Ascending aorta (tissue), 2 donors: ENCODE measurements at regions not wholly inside any gene's neighbourhood (a gene's known extent, or its start where the extent isn't known, plus 50 kb on each side); places are given as distances from the start of the nearest gene placed in this dataset.

ENCODE experiments used
- DNase-seq, 2 donors: peaks; one replicate each; pipeline ENCODE4 v3.0.0-alpha.2; 2019; ENCODE audit warnings: low spot score in 2 of 2
- H3K27ac ChIP-seq, 2 donors: fragments of 200-600 bp; sonication (generic); one replicate each; pipeline ENCODE4 v1.5.1; 2016 to 2017; ENCODE audit warnings: mild to moderate bottlenecking in 1 of 2
- H3K27me3 ChIP-seq: fragments of 200-600 bp; sonication (generic); one replicate; pipeline ENCODE4 v1.5.1; 2017
- H3K36me3 ChIP-seq, 2 donors: fragments of 200-600 bp; sonication (generic); one replicate each; pipeline ENCODE4 v1.5.1; 2016
- H3K4me1 ChIP-seq, 2 donors: fragments of 200-600 bp; sonication (generic); one replicate each; pipeline ENCODE4 v1.5.1; 2016 to 2017; ENCODE audit warnings: mild to moderate bottlenecking in 1 of 2
- H3K4me3 ChIP-seq, 2 donors: fragments of 200-600 bp; sonication (generic); one replicate each; pipeline ENCODE4 v1.5.1; 2016 to 2017; ENCODE audit warnings: mild to moderate bottlenecking in 1 of 2
- H3K9me3 ChIP-seq, 2 donors: fragments of 200-600 bp; sonication (generic); one replicate each; pipeline ENCODE4 v1.5.1; 2016
- intact Hi-C: fragments of 100-400 bp; cut with DNase I; formaldehyde crosslinking; loops from one replicate; pipeline ENCODE4 v1.15.1; 2023
- TF ChIP-seq, protein P1 (sequence below), 3 experiments: fragments of 200-600 bp in 2 of 3; fragments of 450-650 bp in 1 of 3; sonication (generic) in 2 of 3; IDR thresholded peaks; one replicate each; pipeline ENCODE4 v1.5.1; 2016 to 2019; ENCODE audit warnings: antibody characterized with exemption in 3 of 3, mild to moderate bottlenecking in 1 of 3, moderate library complexity in 1 of 3

GRCh38 chr18:27608174-27608573, 423.1 kb upstream of the CHST9 start:
- no peaks in the 10 kb centered on the region for H3K4me1 ChIP-seq
- DNase-seq: no peak
- H3K27me3 ChIP-seq: no peaks in the 10 kb centered on the region
- intact Hi-C loops: loop anchor here (10.0 kb wide), 1 partner anchor 577 kb away; no protein-coding TSS in a partner anchor
- TF ChIP-seq, protein P1, sequence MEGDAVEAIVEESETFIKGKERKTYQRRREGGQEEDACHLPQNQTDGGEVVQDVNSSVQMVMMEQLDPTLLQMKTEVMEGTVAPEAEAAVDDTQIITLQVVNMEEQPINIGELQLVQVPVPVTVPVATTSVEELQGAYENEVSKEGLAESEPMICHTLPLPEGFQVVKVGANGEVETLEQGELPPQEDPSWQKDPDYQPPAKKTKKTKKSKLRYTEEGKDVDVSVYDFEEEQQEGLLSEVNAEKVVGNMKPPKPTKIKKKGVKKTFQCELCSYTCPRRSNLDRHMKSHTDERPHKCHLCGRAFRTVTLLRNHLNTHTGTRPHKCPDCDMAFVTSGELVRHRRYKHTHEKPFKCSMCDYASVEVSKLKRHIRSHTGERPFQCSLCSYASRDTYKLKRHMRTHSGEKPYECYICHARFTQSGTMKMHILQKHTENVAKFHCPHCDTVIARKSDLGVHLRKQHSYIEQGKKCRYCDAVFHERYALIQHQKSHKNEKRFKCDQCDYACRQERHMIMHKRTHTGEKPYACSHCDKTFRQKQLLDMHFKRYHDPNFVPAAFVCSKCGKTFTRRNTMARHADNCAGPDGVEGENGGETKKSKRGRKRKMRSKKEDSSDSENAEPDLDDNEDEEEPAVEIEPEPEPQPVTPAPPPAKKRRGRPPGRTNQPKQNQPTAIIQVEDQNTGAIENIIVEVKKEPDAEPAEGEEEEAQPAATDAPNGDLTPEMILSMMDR (IDR thresholded peaks at IDR 0.05): no peak
- no peak overlapping the region for H3K27ac ChIP-seq
- no peak overlapping the region for H3K4me3 ChIP-seq
- H3K36me3 ChIP-seq: no peaks in the 10 kb centered on the region
- H3K9me3 ChIP-seq: no peaks in the 10 kb centered on the region

- Histone ChIP-seq H3K27me3 (no peaks in the 10 kb centered on the region), H3K27ac (no peak overlapping the region), H3K9me3 (no peaks in the 10 kb centered on the region), H3K4me1 (no peaks in the 10 kb centered on the region), H3K36me3 (no peaks in the 10 kb centered on the region), H3K4me3 (no peak overlapping the region)
- no peak for DNase-seq
- intact Hi-C loops: loop anchor here (10.0 kb wide), 1 partner anchor 578 kb away; no protein-coding TSS in a partner anchor
- TF ChIP-seq, protein P1 (IDR thresholded peaks at IDR 0.05): no peak
Measured at GRCh38 chr18:27606741-27607140, 421.6 kb upstream of the CHST9 start.

DNA sequence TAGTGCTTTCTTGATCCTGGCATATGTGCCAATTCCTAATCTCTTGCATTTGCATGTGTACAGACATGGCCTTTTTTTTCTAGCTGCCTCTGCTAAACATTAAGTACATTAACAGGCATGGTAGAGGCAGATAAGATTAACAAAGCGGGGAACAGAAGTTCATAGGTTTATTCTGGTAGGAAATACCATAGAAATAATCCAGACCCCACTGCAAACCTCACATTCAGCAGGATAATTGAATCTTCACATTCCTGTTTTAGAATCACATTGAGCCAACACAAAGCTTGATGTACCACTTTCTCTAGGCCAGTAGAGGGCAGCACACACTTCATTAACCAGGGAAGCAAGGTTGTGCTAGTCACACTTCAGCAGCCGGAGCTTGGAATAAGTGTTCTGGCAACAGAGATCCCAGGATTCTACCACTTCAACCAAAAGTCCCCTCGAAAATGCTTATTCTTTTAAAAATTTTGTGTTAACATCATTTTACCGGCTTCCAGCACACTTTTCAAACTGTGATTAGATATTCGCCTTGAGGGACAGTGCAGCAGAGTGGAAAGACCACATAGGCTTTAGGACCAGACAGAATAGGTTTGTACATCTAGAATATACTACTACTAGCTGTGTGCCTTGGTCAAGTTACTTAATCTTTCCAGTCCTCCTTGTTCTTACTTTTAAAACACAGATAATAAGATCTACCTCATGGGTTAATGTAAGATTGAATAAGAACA, 420.2 kb upstream of the CHST9 start:
- intact Hi-C loops: loop anchor here (10.0 kb wide), 1 partner anchor 580 kb away; no protein-coding TSS in a partner anchor
- H3K27ac ChIP-seq: no peak overlapping the region
- H3K27me3 ChIP-seq: no peaks in the 10 kb centered on the region
- H3K9me3 ChIP-seq: no peaks in the 10 kb centered on the region
- H3K4me1 ChIP-seq: no peaks in the 10 kb centered on the region
- DNase-seq: peak in 1 of 2 donors; percentile 66
- TF ChIP-seq, protein P1 (IDR thresholded peaks at IDR 0.05): peak; percentile 18 to 82 (median 59)
- no peak overlapping the region for H3K4me3 ChIP-seq
- no peaks in the 10 kb centered on the region for H3K36me3 ChIP-seq

DNA sequence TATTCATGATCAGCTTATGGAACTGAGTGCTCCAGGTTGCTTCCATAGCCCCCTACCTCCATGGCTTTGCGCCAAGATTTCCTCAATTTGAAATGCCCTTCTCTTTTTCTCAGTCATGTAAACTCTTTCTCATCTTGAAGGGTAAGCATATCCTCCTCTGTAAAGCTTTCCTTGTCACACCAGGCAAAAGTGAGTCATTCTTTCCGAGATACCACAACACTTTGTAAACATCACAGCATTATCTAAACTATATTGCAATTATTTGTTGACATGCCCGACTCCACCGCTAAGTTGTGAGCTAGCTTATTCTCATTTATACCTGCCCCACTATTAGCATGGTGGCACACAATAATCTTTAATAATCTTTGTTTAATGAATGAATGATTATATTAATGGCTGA, 419.5 kb upstream of the CHST9 start:
- intact Hi-C loops: loop anchor here (10.0 kb wide), 1 partner anchor 580 kb away; no protein-coding TSS in a partner anchor
- Histone ChIP-seq H3K9me3 (no peaks in the 10 kb centered on the region), H3K36me3 (no peaks in the 10 kb centered on the region), H3K27ac (no peak overlapping the region), H3K4me1 (no peaks in the 10 kb centered on the region), H3K4me3 (no peak overlapping the region), H3K27me3 (no peaks in the 10 kb centered on the region)
- DNase-seq: no peak
- TF ChIP-seq, protein P1 (IDR thresholded peaks at IDR 0.05): no peak

GRCh38 chr18:27602092-27602491, 417.0 kb upstream of the CHST9 start:
- TF ChIP-seq, protein P1 (IDR thresholded peaks at IDR 0.05): no peak
- Histone ChIP-seq H3K4me1 (no peaks in the 10 kb centered on the region), H3K36me3 (no peaks in the 10 kb centered on the region), H3K27me3 (no peaks in the 10 kb centered on the region), H3K4me3 (no peak overlapping the region), H3K27ac (no peak overlapping the region), H3K9me3 (no peaks in the 10 kb centered on the region)
- DNase-seq: no peak
- intact Hi-C loops: loop anchor here (10.0 kb wide), 1 partner anchor 583 kb away; no protein-coding TSS in a partner anchor
